ENCODE measurements at regions not wholly inside any gene's neighbourhood (a gene's known extent, or its start where the extent isn't known, plus 50 kb on each side); places are given as distances from the start of the nearest gene placed in this dataset.

DNA sequence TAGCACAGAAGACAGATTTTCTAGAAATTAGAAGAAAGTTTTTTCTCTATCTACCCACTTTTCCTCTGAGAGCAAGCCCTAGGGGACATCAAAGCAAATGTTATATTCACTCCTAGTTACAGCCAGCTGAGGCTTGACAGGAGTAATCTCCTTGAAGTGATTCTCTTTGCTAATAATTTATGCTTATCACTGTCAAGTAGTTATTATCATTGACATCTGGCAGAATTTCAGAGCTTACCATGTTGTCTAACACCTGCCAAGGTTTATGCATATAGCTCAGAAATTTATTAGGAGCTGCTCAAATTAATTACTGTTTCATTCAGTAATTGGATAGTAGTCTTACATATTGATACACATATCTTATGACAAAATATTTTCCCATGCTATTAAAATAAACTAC lies 465.9 kb upstream of the ATXN8OS start:
- no peak overlapping the region for H3K4me3 ChIP-seq (replicated peaks; ENCODE audit: insufficient read depth, low read length)
- DNase-seq (ENCODE audit: low read depth in 1 of 2, low spot score in 1 of 2), result no peak
- H3K27ac ChIP-seq (replicated peaks), result no peak overlapping the region
- H3K27me3 ChIP-seq (ENCODE audit: insufficient read depth, poor library complexity, severe bottlenecking), result no peaks in the 10 kb centered on the region
- TF ChIP-seq GABPA (IDR thresholded peaks at IDR 0.05; ENCODE audit: low read depth), result no peak
- no peak for TF ChIP-seq POLR2AphosphoS5 (IDR thresholded peaks at IDR 0.05; ENCODE audit: low read depth)
- no peak for TF ChIP-seq SPI1 (IDR thresholded peaks at IDR 0.05; ENCODE audit: borderline replicate concordance, low read depth)
- TF ChIP-seq, protein P1, sequence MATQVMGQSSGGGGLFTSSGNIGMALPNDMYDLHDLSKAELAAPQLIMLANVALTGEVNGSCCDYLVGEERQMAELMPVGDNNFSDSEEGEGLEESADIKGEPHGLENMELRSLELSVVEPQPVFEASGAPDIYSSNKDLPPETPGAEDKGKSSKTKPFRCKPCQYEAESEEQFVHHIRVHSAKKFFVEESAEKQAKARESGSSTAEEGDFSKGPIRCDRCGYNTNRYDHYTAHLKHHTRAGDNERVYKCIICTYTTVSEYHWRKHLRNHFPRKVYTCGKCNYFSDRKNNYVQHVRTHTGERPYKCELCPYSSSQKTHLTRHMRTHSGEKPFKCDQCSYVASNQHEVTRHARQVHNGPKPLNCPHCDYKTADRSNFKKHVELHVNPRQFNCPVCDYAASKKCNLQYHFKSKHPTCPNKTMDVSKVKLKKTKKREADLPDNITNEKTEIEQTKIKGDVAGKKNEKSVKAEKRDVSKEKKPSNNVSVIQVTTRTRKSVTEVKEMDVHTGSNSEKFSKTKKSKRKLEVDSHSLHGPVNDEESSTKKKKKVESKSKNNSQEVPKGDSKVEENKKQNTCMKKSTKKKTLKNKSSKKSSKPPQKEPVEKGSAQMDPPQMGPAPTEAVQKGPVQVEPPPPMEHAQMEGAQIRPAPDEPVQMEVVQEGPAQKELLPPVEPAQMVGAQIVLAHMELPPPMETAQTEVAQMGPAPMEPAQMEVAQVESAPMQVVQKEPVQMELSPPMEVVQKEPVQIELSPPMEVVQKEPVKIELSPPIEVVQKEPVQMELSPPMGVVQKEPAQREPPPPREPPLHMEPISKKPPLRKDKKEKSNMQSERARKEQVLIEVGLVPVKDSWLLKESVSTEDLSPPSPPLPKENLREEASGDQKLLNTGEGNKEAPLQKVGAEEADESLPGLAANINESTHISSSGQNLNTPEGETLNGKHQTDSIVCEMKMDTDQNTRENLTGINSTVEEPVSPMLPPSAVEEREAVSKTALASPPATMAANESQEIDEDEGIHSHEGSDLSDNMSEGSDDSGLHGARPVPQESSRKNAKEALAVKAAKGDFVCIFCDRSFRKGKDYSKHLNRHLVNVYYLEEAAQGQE (IDR thresholded peaks at IDR 0.05; ENCODE audit: insufficient replicate concordance, low read depth), result no peak
- TF ChIP-seq, protein P2, sequence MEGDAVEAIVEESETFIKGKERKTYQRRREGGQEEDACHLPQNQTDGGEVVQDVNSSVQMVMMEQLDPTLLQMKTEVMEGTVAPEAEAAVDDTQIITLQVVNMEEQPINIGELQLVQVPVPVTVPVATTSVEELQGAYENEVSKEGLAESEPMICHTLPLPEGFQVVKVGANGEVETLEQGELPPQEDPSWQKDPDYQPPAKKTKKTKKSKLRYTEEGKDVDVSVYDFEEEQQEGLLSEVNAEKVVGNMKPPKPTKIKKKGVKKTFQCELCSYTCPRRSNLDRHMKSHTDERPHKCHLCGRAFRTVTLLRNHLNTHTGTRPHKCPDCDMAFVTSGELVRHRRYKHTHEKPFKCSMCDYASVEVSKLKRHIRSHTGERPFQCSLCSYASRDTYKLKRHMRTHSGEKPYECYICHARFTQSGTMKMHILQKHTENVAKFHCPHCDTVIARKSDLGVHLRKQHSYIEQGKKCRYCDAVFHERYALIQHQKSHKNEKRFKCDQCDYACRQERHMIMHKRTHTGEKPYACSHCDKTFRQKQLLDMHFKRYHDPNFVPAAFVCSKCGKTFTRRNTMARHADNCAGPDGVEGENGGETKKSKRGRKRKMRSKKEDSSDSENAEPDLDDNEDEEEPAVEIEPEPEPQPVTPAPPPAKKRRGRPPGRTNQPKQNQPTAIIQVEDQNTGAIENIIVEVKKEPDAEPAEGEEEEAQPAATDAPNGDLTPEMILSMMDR (IDR thresholded peaks at IDR 0.05; ENCODE audit: insufficient read depth, low read length), result no peak

DNA sequence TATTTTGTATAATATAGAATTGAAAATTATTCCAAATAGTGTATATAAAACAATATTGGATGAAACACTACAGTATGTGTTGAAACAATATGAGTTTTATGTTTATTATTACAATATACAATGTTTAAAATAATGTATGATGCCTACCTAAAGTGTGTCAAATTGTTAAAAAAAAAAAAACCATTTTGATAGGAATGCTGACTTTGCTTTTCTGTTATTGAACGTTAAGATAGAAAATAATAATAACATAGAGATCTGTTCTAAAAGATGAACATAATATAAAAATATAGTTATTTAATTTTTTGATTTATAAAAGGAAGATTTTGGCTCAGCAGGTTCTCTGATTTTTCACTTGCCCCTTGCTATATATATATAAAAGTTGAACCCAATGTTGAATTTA lies 474.6 kb upstream of the ATXN8OS start:
- TF ChIP-seq POLR2AphosphoS5 (IDR thresholded peaks at IDR 0.05; ENCODE audit: low read depth) (no peak), SPI1 (IDR thresholded peaks at IDR 0.05; ENCODE audit: borderline replicate concordance, low read depth) (no peak), GABPA (IDR thresholded peaks at IDR 0.05; ENCODE audit: low read depth) (no peak)
- H3K27me3 ChIP-seq (ENCODE audit: insufficient read depth, poor library complexity, severe bottlenecking), result no peaks in the 10 kb centered on the region
- DNase-seq (ENCODE audit: low read depth in 1 of 2, low spot score in 1 of 2), result no peak
- H3K27ac ChIP-seq (replicated peaks), result no peak overlapping the region
- H3K4me3 ChIP-seq (replicated peaks; ENCODE audit: insufficient read depth, low read length), result no peak overlapping the region

DNA sequence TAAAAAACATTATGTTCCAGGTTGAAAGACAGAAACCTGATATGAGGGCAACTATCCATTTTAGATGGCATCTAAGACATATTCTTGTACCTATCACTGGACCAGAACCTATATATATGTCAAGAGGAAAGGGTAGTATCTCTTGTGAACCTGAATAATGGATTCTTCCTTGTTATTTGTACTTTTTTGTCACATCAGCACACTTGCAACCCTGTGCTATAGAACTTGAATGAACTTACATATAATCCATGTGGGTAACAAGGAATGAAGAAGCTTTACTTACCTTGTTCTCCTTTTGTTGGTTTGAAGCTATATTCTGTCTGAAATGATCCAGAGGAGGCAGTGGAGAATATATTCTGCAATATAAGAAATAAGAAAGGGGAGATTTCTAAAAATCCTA lies 483.7 kb upstream of the ATXN8OS start:
- no peak overlapping the region for H3K4me3 ChIP-seq (replicated peaks; ENCODE audit: insufficient read depth, low read length)
- no peak for DNase-seq (ENCODE audit: low read depth in 1 of 2, low spot score in 1 of 2)

DNA sequence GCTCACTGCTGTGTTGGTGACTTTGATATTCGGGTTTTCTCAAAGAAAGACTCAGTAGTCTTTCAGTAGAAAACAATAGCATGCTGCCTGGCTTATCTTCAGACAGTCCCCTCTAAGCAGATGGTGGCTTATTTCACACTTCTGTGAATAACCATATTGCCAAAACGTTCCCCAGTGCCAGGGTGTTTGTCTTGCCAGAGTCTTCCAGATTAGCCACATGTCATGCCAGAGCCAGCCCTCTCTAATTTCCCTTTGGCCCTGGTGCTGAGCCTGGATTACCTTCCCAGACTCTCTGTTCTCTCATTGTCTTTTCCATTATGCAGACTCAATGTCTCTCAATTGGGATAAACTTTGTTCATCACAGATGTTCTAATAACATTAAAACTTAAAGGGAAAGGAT lies 488.0 kb upstream of the ATXN8OS start:
- Histone ChIP-seq H3K27ac (replicated peaks) (no peak overlapping the region), H3K4me3 (replicated peaks; ENCODE audit: insufficient read depth, low read length) (no peak overlapping the region), H3K27me3 (ENCODE audit: insufficient read depth, poor library complexity, severe bottlenecking) (no peaks in the 10 kb centered on the region)
- no peak for DNase-seq (ENCODE audit: low read depth in 1 of 2, low spot score in 1 of 2)
- TF ChIP-seq, protein P2 (IDR thresholded peaks at IDR 0.05; ENCODE audit: insufficient read depth, low read length), result no peak
- no peak for TF ChIP-seq POLR2AphosphoS5 (IDR thresholded peaks at IDR 0.05; ENCODE audit: low read depth)
- TF ChIP-seq GABPA (IDR thresholded peaks at IDR 0.05; ENCODE audit: low read depth), result no peak
- TF ChIP-seq, protein P1 (IDR thresholded peaks at IDR 0.05; ENCODE audit: insufficient replicate concordance, low read depth), result no peak
- no peak for TF ChIP-seq SPI1 (IDR thresholded peaks at IDR 0.05; ENCODE audit: borderline replicate concordance, low read depth)

More for the DNA sequence above, 483.7 kb upstream of the ATXN8OS start:
- no peaks in the 10 kb centered on the region for H3K27me3 ChIP-seq (ENCODE audit: insufficient read depth, poor library complexity, severe bottlenecking)
- TF ChIP-seq, protein P1 (IDR thresholded peaks at IDR 0.05; ENCODE audit: insufficient replicate concordance, low read depth), result no peak
- TF ChIP-seq POLR2AphosphoS5 (IDR thresholded peaks at IDR 0.05; ENCODE audit: low read depth) (no peak), GABPA (IDR thresholded peaks at IDR 0.05; ENCODE audit: low read depth) (no peak), SPI1 (IDR thresholded peaks at IDR 0.05; ENCODE audit: borderline replicate concordance, low read depth) (no peak)
- TF ChIP-seq, protein P2 (IDR thresholded peaks at IDR 0.05; ENCODE audit: insufficient read depth, low read length), result no peak
- H3K27ac ChIP-seq (replicated peaks), result no peak overlapping the region

All from HL-60 (cell line).